ENCODE measurements at regions not wholly inside any gene's neighbourhood (a gene's known extent, or its start where the extent isn't known, plus 50 kb on each side); places are given as distances from the start of the nearest gene placed in this dataset.

GRCh38 chr15:29933042-29933803 lies 111.0 kb upstream of the TJP1 start:
- TF ChIP-seq CTCF (IDR thresholded peaks at IDR 0.05; ENCODE audit: low read length) = no peak
- no peak for TF ChIP-seq EZH2 (IDR thresholded peaks at IDR 0.05; ENCODE audit: borderline replicate concordance, low read length)
